GM23338 (cell line): ENCODE measurements at regions not wholly inside any gene's neighbourhood (a gene's known extent, or its start where the extent isn't known, plus 50 kb on each side); places are given as distances from the start of the nearest gene placed in this dataset.

Experiments used
- ATAC-seq: fragments of 200-7000 bp; cut with Tn5 transposase; 3 replicates; pipeline ENCODE4 v1.9.1; 2020
- DNase-seq: peaks from one replicate; pipeline ENCODE4 v3.0.0-alpha.2; 2015; ENCODE audit warnings: low spot score
- H2AFZ ChIP-seq: fragments of 200-600 bp; sonication (generic); 2 replicates; pipeline ENCODE4 v1.8.0; 2016; ENCODE audit warnings: antibody characterized with exemption, mild to moderate bottlenecking, moderate library complexity
- H3F3A ChIP-seq: fragments of 200-600 bp; sonication (generic); replicated peaks from 2 replicates; pipeline ENCODE4 v1.8.0; 2017; ENCODE audit warnings: antibody characterized with exemption, mixed run types, low read depth
- H3K27ac ChIP-seq: fragments of 200-600 bp; sonication (generic); 2 replicates; pipeline ENCODE4 v1.6.1; 2016; ENCODE audit warnings: low read depth
- H3K27me3 ChIP-seq: fragments of 200-600 bp; sonication (generic); 2 replicates; pipeline ENCODE4 v1.8.0; 2016; ENCODE audit warnings: mild to moderate bottlenecking, mixed run types, moderate library complexity; ENCODE audit not compliant: insufficient read depth
- H3K36me3 ChIP-seq: fragments of 200-600 bp; sonication (generic); 2 replicates; pipeline ENCODE4 v1.8.0; 2016; ENCODE audit warnings: mild to moderate bottlenecking; ENCODE audit not compliant: insufficient read depth
- H3K4me1 ChIP-seq: fragments of 200-600 bp; sonication (generic); 2 replicates; pipeline ENCODE4 v1.8.0; 2016; ENCODE audit warnings: mild to moderate bottlenecking, moderate library complexity; ENCODE audit not compliant: insufficient read depth
- H3K4me2 ChIP-seq: fragments of 200-600 bp; sonication (generic); 2 replicates; pipeline ENCODE4 v1.7.1; 2017; ENCODE audit warnings: mixed run types
- H3K4me3 ChIP-seq: fragments of 200-600 bp; sonication (generic); 2 replicates; pipeline ENCODE4 v1.6.1; 2016; ENCODE audit warnings: mixed run types
- H3K79me2 ChIP-seq: fragments of 200-600 bp; sonication (generic); replicated peaks from 2 replicates; pipeline ENCODE4 v1.8.0; 2017; ENCODE audit warnings: mild to moderate bottlenecking; ENCODE audit not compliant: insufficient read depth
- H3K9me2 ChIP-seq: fragments of 200-600 bp; sonication (generic); 2 replicates; pipeline ENCODE4 v1.8.0; 2017; ENCODE audit not compliant: insufficient read depth
- H4K20me1 ChIP-seq: fragments of 200-600 bp; sonication (generic); replicated peaks from 2 replicates; pipeline ENCODE4 v1.8.0; 2017; ENCODE audit warnings: mild to moderate bottlenecking; ENCODE audit not compliant: insufficient read depth
- H3K27ac Mint-ChIP-seq: 2 replicates; pipeline ENCODE4 v1.8.0; 2020; ENCODE audit warnings: inconsistent platforms, mild to moderate bottlenecking, moderate library complexity, mixed read lengths
- H3K27me3 Mint-ChIP-seq: 3 replicates; pipeline ENCODE4 v1.8.0; 2022; ENCODE audit warnings: low read depth, mild to moderate bottlenecking, moderate library complexity, mixed read lengths, inconsistent platforms; ENCODE audit not compliant: insufficient read depth, poor library complexity
- H3K36me3 Mint-ChIP-seq: 3 replicates; pipeline ENCODE4 v1.8.0; 2021; ENCODE audit warnings: low read depth, mild to moderate bottlenecking, inconsistent platforms, moderate library complexity, mixed read lengths
- H3K4me1 Mint-ChIP-seq: 3 replicates; pipeline ENCODE4 v1.8.0; 2020; ENCODE audit warnings: mild to moderate bottlenecking, inconsistent platforms, mixed read lengths
- H3K4me3 Mint-ChIP-seq: 3 replicates; pipeline ENCODE4 v1.8.0; 2021; ENCODE audit warnings: moderate library complexity, mild to moderate bottlenecking, inconsistent platforms, mixed read lengths
- H3K9me3 Mint-ChIP-seq: 3 replicates; pipeline ENCODE4 v1.8.0; 2020; ENCODE audit warnings: moderate library complexity, mild to moderate bottlenecking, inconsistent platforms, mixed read lengths
- EZH2phosphoT487 ChIP-seq: fragments of 200-600 bp; sonication (generic); IDR thresholded peaks from one replicate; pipeline ENCODE4 v1.8.1; 2018; ENCODE audit warnings: antibody characterized with exemption; ENCODE audit not compliant: unreplicated experiment
- JUNB ChIP-seq: IDR thresholded peaks from one replicate; pipeline ENCODE4 v1.6.1; 2016; ENCODE audit warnings: antibody characterized with exemption; ENCODE audit not compliant: unreplicated experiment
- STAT1 ChIP-seq: IDR thresholded peaks from one replicate; pipeline ENCODE4 v1.6.1; 2016; ENCODE audit warnings: antibody characterized with exemption; ENCODE audit not compliant: unreplicated experiment
- ZNF114 ChIP-seq: fragments of 250-450 bp; sonication (Bioruptor Pico); IDR thresholded peaks from 2 replicates; pipeline ENCODE4 v1.5.0; 2020; ENCODE audit warnings: mild to moderate bottlenecking, moderate library complexity
- ZNF331 ChIP-seq: fragments of 250-450 bp; sonication (Bioruptor Pico); IDR thresholded peaks from 2 replicates; pipeline ENCODE4 v1.5.0; 2020; ENCODE audit warnings: low read depth, mild to moderate bottlenecking, moderate library complexity
- TF ChIP-seq, protein P1 (sequence below): fragments of 250-450 bp; sonication (Bioruptor Pico); IDR thresholded peaks from 2 replicates; pipeline ENCODE4 v1.5.0; 2020; ENCODE audit warnings: mild to moderate bottlenecking, moderate library complexity
- TF ChIP-seq, protein P2 (sequence below), 2 experiments: fragments of 200-600 bp in 1 of 2; sonication (generic) in 1 of 2; conservative IDR thresholded peaks; 2 replicates each; pipeline versions ENCODE4 v1.5.1 to v1.6.1; 2016 to 2017; ENCODE audit warnings: antibody characterized with exemption in 2 of 2, low read depth in 2 of 2, mild to moderate bottlenecking in 2 of 2, moderate library complexity in 1 of 2

DNA sequence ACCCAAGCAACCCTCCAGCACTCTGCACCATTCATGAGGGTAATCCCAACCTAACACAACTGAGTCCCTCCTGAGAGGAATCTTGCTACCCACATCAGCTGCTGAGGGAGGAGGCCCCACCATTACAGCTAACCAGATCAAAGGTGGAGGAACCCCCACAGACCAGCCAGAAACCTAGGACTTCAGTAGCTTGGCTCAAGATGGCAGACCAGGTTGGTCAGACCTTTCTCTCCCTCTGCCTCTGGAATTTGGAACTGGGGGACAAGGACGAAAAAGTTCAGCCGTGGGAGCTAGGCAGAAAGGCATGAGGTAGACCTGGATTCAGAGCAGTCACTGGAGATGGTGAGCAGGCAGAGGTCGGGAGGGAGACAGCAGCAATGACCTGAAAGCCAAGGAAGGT, 101.3 kb upstream of the CACUL1 start (continued):
- TF ChIP-seq, protein P1, sequence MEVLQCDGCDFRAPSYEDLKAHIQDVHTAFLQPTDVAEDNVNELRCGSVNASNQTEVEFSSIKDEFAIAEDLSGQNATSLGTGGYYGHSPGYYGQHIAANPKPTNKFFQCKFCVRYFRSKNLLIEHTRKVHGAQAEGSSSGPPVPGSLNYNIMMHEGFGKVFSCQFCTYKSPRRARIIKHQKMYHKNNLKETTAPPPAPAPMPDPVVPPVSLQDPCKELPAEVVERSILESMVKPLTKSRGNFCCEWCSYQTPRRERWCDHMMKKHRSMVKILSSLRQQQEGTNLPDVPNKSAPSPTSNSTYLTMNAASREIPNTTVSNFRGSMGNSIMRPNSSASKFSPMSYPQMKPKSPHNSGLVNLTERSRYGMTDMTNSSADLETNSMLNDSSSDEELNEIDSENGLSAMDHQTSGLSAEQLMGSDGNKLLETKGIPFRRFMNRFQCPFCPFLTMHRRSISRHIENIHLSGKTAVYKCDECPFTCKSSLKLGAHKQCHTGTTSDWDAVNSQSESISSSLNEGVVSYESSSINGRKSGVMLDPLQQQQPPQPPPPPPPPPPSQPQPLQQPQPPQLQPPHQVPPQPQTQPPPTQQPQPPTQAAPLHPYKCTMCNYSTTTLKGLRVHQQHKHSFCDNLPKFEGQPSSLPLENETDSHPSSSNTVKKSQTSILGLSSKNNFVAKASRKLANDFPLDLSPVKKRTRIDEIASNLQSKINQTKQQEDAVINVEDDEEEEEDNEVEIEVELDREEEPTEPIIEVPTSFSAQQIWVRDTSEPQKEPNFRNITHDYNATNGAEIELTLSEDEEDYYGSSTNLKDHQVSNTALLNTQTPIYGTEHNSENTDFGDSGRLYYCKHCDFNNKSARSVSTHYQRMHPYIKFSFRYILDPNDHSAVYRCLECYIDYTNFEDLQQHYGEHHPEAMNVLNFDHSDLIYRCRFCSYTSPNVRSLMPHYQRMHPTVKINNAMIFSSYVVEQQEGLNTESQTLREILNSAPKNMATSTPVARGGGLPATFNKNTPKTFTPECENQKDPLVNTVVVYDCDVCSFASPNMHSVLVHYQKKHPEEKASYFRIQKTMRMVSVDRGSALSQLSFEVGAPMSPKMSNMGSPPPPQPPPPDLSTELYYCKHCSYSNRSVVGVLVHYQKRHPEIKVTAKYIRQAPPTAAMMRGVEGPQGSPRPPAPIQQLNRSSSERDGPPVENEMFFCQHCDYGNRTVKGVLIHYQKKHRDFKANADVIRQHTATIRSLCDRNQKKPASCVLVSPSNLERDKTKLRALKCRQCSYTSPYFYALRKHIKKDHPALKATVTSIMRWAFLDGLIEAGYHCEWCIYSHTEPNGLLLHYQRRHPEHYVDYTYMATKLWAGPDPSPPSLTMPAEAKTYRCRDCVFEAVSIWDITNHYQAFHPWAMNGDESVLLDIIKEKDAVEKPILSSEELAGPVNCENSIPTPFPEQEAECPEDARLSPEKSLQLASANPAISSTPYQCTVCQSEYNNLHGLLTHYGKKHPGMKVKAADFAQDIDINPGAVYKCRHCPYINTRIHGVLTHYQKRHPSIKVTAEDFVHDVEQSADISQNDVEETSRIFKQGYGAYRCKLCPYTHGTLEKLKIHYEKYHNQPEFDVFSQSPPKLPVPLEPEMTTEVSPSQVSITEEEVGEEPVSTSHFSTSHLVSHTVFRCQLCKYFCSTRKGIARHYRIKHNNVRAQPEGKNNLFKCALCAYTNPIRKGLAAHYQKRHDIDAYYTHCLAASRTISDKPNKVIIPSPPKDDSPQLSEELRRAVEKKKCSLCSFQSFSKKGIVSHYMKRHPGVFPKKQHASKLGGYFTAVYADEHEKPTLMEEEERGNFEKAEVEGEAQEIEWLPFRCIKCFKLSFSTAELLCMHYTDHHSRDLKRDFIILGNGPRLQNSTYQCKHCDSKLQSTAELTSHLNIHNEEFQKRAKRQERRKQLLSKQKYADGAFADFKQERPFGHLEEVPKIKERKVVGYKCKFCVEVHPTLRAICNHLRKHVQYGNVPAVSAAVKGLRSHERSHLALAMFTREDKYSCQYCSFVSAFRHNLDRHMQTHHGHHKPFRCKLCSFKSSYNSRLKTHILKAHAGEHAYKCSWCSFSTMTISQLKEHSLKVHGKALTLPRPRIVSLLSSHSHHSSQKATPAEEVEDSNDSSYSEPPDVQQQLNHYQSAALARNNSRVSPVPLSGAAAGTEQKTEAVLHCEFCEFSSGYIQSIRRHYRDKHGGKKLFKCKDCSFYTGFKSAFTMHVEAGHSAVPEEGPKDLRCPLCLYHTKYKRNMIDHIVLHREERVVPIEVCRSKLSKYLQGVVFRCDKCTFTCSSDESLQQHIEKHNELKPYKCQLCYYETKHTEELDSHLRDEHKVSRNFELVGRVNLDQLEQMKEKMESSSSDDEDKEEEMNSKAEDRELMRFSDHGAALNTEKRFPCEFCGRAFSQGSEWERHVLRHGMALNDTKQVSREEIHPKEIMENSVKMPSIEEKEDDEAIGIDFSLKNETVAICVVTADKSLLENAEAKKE (CRISPR knock-in tag), result no peak
- TF ChIP-seq ZNF114 (CRISPR knock-in tag), result no peak

DNA sequence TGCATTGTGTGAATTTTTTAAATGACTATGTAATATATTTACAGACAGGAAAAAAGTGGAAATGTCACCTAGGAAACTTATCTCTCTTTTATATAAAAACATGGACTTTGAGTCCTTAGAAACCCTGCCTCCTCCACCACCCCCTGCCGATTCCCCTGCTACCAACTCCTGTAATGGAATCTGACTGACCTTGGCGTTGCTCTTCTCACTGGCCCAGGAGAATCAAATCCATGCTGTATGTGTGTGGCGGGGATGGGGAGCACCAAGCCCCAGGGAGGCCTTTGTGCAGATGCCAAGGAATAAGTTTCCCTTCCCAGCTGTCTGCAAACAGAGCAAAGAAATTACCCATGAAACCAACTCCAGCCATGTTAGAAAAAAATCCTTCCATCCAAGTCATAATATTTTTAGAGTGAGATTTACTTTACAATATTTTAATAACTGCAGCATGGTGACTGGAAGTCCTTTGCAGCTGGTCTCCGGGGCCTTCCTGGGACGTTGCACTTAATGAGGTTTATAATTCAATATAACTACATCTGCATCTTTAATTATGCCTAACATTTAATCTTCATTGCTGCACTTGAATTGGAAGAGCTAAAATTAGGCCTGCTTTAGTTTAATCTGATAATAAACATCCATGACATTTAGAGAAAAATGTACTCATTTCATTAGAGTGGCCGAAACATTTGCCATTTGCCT, 111.4 kb upstream of the CACUL1 start:
- Mint-ChIP-seq H3K9me3 (no peaks in the 10 kb centered on the region), H3K36me3 (no peaks in the 10 kb centered on the region), H3K4me3 (no peak overlapping the region), H3K4me1 (peaks cover 21% of the 10 kb centered on the region), H3K27ac (no peak overlapping the region), H3K27me3 (no peaks in the 10 kb centered on the region)
- no peaks in the 10 kb centered on the region for H3K9me2 ChIP-seq
- H3K27ac ChIP-seq, result no peak overlapping the region
- DNase-seq (no peak), ATAC-seq (peak; percentile 58)
- H3K27me3 ChIP-seq, result no peaks in the 10 kb centered on the region
- H3K36me3 ChIP-seq, result no peaks in the 10 kb centered on the region
- no peak overlapping the region for H3K4me2 ChIP-seq
- no peaks in the 10 kb centered on the region for H3F3A ChIP-seq
- no peak overlapping the region for H3K4me3 ChIP-seq
- no peaks in the 10 kb centered on the region for H3K79me2 ChIP-seq
- no peaks in the 10 kb centered on the region for H4K20me1 ChIP-seq
- 0 out of 2 replicates have a peak overlapping the region, but pooled peaks have one; percentile 52 for H2AFZ ChIP-seq
- H3K4me1 ChIP-seq, result peaks cover 6% of the 10 kb centered on the region; the same call in 1 of the 2 replicates
- TF ChIP-seq JUNB (no peak), EZH2phosphoT487 (no peak), STAT1 (no peak), ZNF331 (CRISPR knock-in tag) (no peak), ZNF114 (CRISPR knock-in tag) (no peak)
- TF ChIP-seq, protein P1 (CRISPR knock-in tag), result no peak
- TF ChIP-seq, protein P2, sequence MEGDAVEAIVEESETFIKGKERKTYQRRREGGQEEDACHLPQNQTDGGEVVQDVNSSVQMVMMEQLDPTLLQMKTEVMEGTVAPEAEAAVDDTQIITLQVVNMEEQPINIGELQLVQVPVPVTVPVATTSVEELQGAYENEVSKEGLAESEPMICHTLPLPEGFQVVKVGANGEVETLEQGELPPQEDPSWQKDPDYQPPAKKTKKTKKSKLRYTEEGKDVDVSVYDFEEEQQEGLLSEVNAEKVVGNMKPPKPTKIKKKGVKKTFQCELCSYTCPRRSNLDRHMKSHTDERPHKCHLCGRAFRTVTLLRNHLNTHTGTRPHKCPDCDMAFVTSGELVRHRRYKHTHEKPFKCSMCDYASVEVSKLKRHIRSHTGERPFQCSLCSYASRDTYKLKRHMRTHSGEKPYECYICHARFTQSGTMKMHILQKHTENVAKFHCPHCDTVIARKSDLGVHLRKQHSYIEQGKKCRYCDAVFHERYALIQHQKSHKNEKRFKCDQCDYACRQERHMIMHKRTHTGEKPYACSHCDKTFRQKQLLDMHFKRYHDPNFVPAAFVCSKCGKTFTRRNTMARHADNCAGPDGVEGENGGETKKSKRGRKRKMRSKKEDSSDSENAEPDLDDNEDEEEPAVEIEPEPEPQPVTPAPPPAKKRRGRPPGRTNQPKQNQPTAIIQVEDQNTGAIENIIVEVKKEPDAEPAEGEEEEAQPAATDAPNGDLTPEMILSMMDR (conservative IDR thresholded peaks at IDR 0.05; ENCODE audit: low read depth in 2 of 2), result no peak
